LHCN-M2 (cell line): ENCODE measurements at regions not wholly inside any gene's neighbourhood (a gene's known extent, or its start where the extent isn't known, plus 50 kb on each side); places are given as distances from the start of the nearest gene placed in this dataset.
"Not testable (repeated sequence)": the region's sequence is repeated elsewhere in the genome, so short reads cannot be mapped to it uniquely, and the experiment has no call there.

ENCODE experiments used
- DNase-seq: peaks from one replicate; pipeline ENCODE4 v3.0.0-alpha.2; 2012; ENCODE audit warnings: low read depth

- DNase-seq = no peak
Observed at GRCh38 chr1:14259191-14259757, 339.2 kb upstream of the KAZN start.

GRCh38 chr1:14260480-14260879, 338.0 kb upstream of the KAZN start:
- DNase-seq = no peak

- DNase-seq = no peak
Observed at GRCh38 chr1:14261395-14261794, 337.1 kb upstream of the KAZN start.

GRCh38 chr1:14262637-14263036, 335.8 kb upstream of the KAZN start:
- DNase-seq = no peak

GRCh38 chr1:14263225-14263624, 335.3 kb upstream of the KAZN start:
- DNase-seq = no peak

GRCh38 chr1:14263671-14264070, 334.8 kb upstream of the KAZN start:
- no peak for DNase-seq

- no peak for DNase-seq
Observed at GRCh38 chr1:14265495-14265894, 333.0 kb upstream of the KAZN start.

GRCh38 chr1:14267991-14268390, 330.5 kb upstream of the KAZN start:
- no peak for DNase-seq

- DNase-seq = no peak
Observed at GRCh38 chr1:14270821-14271220, 327.7 kb upstream of the KAZN start.

- no peak for DNase-seq
Observed at GRCh38 chr1:14273811-14274210, 324.7 kb upstream of the KAZN start.

- not testable (repeated sequence) for DNase-seq
Observed at GRCh38 chr1:14279891-14280290, 318.6 kb upstream of the KAZN start.

- DNase-seq = no peak
Observed at GRCh38 chr1:14280909-14281308, 317.6 kb upstream of the KAZN start.

- DNase-seq = no peak
Observed at GRCh38 chr1:14281412-14281811, 317.1 kb upstream of the KAZN start.

- peak; percentile 28 for DNase-seq
Observed at GRCh38 chr1:14282707-14283106, 315.8 kb upstream of the KAZN start.

GRCh38 chr1:14285238-14285637, 313.2 kb upstream of the KAZN start:
- DNase-seq = no peak

- not testable (repeated sequence) for DNase-seq
Observed at GRCh38 chr1:14291182-14291581, 307.3 kb upstream of the KAZN start.

- no peak for DNase-seq
Observed at GRCh38 chr1:14292520-14292919, 306.0 kb upstream of the KAZN start.

GRCh38 chr1:14294006-14294405, 304.5 kb upstream of the KAZN start:
- no peak for DNase-seq

- DNase-seq = peak; percentile 14
Observed at GRCh38 chr1:14294860-14295536, 303.5 kb upstream of the KAZN start.

- DNase-seq = peak; percentile 71
Observed at GRCh38 chr1:14296795-14297194, 301.7 kb upstream of the KAZN start.

- no peak for DNase-seq
Observed at GRCh38 chr1:14297356-14297755, 301.1 kb upstream of the KAZN start.

GRCh38 chr1:14298806-14299205, 299.7 kb upstream of the KAZN start:
- no peak for DNase-seq

- peak; percentile 26 for DNase-seq
Observed at GRCh38 chr1:14300991-14301703, 297.3 kb upstream of the KAZN start.
